ENCODE measurements at regions not wholly inside any gene's neighbourhood (a gene's known extent, or its start where the extent isn't known, plus 50 kb on each side); places are given as distances from the start of the nearest gene placed in this dataset.

DNA sequence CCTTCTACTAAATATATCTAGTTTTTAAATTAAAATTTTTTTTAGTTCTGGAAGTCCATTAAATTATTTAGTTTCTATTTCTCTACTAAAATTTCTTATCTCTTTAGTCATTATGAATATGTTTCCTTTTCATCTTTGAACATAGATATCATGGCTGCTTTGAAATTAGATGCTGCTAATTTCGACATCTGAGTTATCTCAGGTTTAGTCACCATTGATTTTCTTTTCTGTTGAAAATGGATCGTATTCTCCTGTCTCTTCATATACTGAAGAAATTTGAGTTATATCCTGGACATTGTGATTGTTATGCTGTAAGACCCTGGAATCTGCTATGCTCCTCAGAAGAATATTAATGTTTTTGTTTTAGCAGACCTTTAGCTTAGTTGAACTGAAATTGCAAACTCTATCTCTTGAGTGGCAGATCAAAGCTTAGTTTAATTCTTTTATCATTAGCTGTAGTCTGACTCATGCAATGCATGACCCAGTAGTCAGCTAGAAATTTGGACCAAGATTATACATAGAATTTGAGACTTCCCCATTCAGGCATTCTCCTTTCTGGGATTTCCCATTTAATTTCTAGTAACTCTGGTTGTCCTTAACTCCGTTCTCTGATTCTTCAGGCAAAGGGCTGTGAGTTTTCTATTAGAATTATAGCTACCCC, 439.8 kb upstream of the IL12A start:
- Histone ChIP-seq H3K9me3 (ENCODE audit: control insufficient read depth, low read depth, low read length) (no peaks in the 10 kb centered on the region), H3K9me1 (ENCODE audit: control insufficient read depth, extremely low read depth, insufficient read depth, low read length) (no peaks in the 10 kb centered on the region), H4K20me1 (ENCODE audit: control insufficient read depth, extremely low read depth, insufficient read depth, low read length) (no peaks in the 10 kb centered on the region), H3K27ac (ENCODE audit: control insufficient read depth, insufficient read depth, low read length) (no peak overlapping the region), H3K27me3 (ENCODE audit: control insufficient read depth, extremely low read depth, insufficient read depth, low read length) (no peaks in the 10 kb centered on the region), H3K36me3 (ENCODE audit: control insufficient read depth in 2 of 2, extremely low read depth in 1 of 2, insufficient read depth in 2 of 2, low read length in 2 of 2) (no peaks in the 10 kb centered on the region), H3K4me3 (ENCODE audit: control insufficient read depth in 2 of 3, extremely low read depth in 1 of 3, insufficient read depth in 2 of 3, low read depth in 1 of 3, low read length in 3 of 3) (no peak overlapping the region), H3K4me2 (ENCODE audit: control insufficient read depth, extremely low read depth, insufficient read depth, low read depth, low read length) (no peak overlapping the region), H3K9ac (ENCODE audit: control insufficient read depth, extremely low read depth, insufficient read depth, low read length) (no peak overlapping the region), H2AFZ (ENCODE audit: control insufficient read depth, low read length) (no peak overlapping the region), H3K79me2 (ENCODE audit: control insufficient read depth, insufficient read depth, low read length) (no peaks in the 10 kb centered on the region), H3K4me1 (ENCODE audit: control insufficient read depth, extremely low read depth, insufficient read depth, low read length) (no peaks in the 10 kb centered on the region)
- TF ChIP-seq EZH2 (IDR thresholded peaks at IDR 0.05; ENCODE audit: low read length): no peak
- TF ChIP-seq, protein P1, sequence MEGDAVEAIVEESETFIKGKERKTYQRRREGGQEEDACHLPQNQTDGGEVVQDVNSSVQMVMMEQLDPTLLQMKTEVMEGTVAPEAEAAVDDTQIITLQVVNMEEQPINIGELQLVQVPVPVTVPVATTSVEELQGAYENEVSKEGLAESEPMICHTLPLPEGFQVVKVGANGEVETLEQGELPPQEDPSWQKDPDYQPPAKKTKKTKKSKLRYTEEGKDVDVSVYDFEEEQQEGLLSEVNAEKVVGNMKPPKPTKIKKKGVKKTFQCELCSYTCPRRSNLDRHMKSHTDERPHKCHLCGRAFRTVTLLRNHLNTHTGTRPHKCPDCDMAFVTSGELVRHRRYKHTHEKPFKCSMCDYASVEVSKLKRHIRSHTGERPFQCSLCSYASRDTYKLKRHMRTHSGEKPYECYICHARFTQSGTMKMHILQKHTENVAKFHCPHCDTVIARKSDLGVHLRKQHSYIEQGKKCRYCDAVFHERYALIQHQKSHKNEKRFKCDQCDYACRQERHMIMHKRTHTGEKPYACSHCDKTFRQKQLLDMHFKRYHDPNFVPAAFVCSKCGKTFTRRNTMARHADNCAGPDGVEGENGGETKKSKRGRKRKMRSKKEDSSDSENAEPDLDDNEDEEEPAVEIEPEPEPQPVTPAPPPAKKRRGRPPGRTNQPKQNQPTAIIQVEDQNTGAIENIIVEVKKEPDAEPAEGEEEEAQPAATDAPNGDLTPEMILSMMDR (optimal IDR thresholded peaks at IDR 0.05 in 1 of 3, IDR thresholded peaks at IDR 0.05 in 1 of 3, conservative IDR thresholded peaks at IDR 0.05 in 1 of 3; ENCODE audit: extremely low read depth in 1 of 3, insufficient read depth in 2 of 3, low read length in 3 of 3): no peak
- DNase-seq (ENCODE audit: low read depth, low spot score): no peak
- dilution Hi-C loops (cut with MboI; ENCODE audit: extremely low pct_ligation_motif_present, low sequenced_read_pairs): no loop called here
- no peak for FAIRE-seq

DNA sequence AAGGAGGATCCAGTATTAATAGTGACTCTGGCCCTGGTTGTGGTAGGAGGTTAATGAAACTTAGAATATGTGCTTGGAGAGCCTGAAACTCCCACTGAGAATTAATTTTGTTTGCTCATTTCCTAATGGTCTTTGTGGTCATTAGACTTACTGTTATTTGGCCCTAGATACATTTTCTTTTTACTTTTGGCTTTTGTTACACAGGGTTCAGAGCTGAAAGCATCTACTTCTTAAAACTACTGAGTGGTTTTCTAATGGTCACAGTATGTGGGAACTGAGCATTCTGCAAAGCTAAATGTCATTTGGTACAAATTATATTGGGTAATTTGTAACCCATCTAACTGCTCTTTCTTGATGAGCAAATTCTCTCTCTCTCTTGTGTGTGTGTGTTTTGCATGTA, 433.4 kb upstream of the IL12A start:
- H3K36me3 ChIP-seq (ENCODE audit: control insufficient read depth in 2 of 2, extremely low read depth in 1 of 2, insufficient read depth in 2 of 2, low read length in 2 of 2): no peaks in the 10 kb centered on the region
- no peak overlapping the region for H3K27ac ChIP-seq (ENCODE audit: control insufficient read depth, insufficient read depth, low read length)
- FAIRE-seq: no peak
- H3K4me2 ChIP-seq (ENCODE audit: control insufficient read depth, extremely low read depth, insufficient read depth, low read depth, low read length): no peak overlapping the region
- H3K9me1 ChIP-seq (ENCODE audit: control insufficient read depth, extremely low read depth, insufficient read depth, low read length): no peaks in the 10 kb centered on the region
- H3K9ac ChIP-seq (ENCODE audit: control insufficient read depth, extremely low read depth, insufficient read depth, low read length): no peak overlapping the region
- no peaks in the 10 kb centered on the region for H3K4me1 ChIP-seq (ENCODE audit: control insufficient read depth, extremely low read depth, insufficient read depth, low read length)
- DNase-seq (ENCODE audit: low read depth, low spot score): no peak
- no peaks in the 10 kb centered on the region for H3K27me3 ChIP-seq (ENCODE audit: control insufficient read depth, extremely low read depth, insufficient read depth, low read length)
- H3K9me3 ChIP-seq (ENCODE audit: control insufficient read depth, low read depth, low read length): no peaks in the 10 kb centered on the region
- H2AFZ ChIP-seq (ENCODE audit: control insufficient read depth, low read length): no peak overlapping the region
- no peaks in the 10 kb centered on the region for H3K79me2 ChIP-seq (ENCODE audit: control insufficient read depth, insufficient read depth, low read length)
- TF ChIP-seq, protein P1 (optimal IDR thresholded peaks at IDR 0.05 in 1 of 3, IDR thresholded peaks at IDR 0.05 in 1 of 3, conservative IDR thresholded peaks at IDR 0.05 in 1 of 3; ENCODE audit: extremely low read depth in 1 of 3, insufficient read depth in 2 of 3, low read length in 3 of 3): no peak
- no peak for TF ChIP-seq EZH2 (IDR thresholded peaks at IDR 0.05; ENCODE audit: low read length)
- no peaks in the 10 kb centered on the region for H4K20me1 ChIP-seq (ENCODE audit: control insufficient read depth, extremely low read depth, insufficient read depth, low read length)
- no peak overlapping the region for H3K4me3 ChIP-seq (ENCODE audit: control insufficient read depth in 2 of 3, extremely low read depth in 1 of 3, insufficient read depth in 2 of 3, low read depth in 1 of 3, low read length in 3 of 3)
- dilution Hi-C loops (cut with MboI; ENCODE audit: extremely low pct_ligation_motif_present, low sequenced_read_pairs): no loop called here
